HG03045 (cell line): ENCODE measurements at regions not wholly inside any gene's neighbourhood (a gene's known extent, or its start where the extent isn't known, plus 50 kb on each side); places are given as distances from the start of the nearest gene placed in this dataset.
"Not testable (repeated sequence)": the region's sequence is repeated elsewhere in the genome, so short reads cannot be mapped to it uniquely, and the experiment has no call there.

Source experiments
- ATAC-seq: cut with Tn5 transposase; IDR thresholded peaks from one replicate; pipeline ENCODE4 v1.9.1; 2021; ENCODE audit warnings: mild to moderate bottlenecking, moderate library complexity; ENCODE audit not compliant: unreplicated experiment

DNA sequence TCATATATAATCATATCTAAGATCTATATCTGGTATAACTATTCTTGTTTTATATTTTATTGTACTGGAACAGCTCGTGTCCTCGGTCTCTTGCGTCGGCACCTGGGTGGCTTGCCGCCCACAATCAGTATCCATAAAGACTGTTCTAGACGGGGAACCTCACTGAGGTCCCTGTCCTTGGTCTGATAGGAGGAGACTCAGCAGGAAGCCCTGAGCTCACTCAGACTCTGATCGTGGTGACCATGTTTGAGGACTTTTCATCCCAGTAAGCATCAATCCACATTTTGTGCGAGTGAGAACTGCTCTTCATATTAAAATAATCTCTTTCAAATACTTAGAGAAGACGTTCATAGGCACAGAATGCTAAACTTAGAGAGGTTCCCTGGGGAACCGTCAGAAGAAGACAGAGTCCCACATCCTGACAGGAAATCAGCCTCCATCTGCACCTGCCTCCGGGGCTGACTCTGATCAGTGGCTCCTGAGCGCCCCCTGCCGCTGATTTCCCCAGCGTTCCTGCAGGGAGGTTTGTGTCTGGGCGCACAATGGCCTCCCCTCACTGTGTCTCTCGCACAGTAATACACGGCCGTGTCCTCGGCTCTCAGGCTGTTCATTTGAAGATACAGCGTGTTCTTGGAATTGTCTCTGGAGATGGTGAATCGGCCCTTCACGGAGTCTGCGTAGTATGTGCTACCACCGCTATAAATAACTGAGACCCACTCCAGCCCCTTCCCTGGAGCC lies 1065.9 kb downstream of the TMEM121 start:
- ATAC-seq, result not testable (repeated sequence)

DNA sequence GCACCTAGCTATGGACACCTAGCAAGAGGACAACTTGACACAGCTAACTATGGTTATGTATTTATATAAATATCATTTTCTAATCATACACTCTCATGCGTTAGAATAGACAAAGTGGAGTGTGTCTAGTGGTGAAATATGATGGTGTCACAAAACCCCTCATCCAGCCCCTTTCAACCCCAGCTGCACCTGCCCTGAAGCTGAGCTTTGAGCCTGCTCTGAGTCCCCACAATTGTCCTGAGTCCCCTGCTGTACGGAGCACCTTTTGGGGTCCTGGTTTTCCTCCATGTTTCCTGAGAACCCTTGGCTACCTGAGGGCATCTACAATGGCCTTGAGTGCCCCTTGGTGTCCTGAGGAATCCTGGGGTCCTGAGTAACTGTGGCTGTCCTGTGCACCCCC lies 1072.8 kb downstream of the TMEM121 start:
- ATAC-seq, result no peak

DNA sequence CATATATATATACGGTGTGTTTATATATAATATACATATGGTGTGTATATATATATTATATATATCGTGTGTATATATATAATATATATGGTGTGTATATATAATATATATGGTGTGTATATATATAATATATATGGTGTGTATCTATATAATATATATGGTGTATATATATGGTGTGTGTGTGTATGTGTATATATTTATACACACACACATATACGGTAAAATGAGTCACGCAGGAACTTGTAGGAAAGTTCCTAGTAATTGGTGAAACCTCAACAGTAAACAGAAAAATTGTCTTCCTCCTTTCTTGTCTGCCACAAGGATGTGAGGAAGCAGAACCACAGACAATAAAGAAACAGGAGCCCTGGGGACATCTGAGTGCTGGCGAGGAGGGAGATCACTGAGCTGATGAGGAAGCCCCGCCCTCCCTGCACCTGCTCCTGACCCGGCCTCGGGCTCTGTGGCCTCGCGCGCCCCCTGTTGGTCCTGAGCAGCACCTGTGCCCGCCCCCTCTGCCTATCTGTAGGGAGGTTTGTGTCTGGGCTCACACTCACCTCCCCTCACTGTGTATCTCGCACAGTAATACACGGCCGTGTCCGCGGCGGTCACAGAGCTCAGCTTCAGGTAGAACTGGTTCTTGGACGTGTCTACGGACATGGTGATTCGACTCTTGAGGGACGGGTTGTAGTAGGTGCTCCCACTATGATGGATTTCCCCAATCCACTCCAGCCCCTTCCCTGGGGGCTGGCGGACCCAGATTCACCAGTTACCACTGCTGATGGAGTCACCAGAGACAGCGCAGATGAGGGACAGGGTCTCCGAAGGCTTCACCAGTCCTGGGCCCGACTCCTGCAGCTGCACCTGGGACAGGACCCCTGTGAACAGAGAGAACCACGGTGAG lies 1079.4 kb downstream of the TMEM121 start:
- ATAC-seq, result no peak

DNA sequence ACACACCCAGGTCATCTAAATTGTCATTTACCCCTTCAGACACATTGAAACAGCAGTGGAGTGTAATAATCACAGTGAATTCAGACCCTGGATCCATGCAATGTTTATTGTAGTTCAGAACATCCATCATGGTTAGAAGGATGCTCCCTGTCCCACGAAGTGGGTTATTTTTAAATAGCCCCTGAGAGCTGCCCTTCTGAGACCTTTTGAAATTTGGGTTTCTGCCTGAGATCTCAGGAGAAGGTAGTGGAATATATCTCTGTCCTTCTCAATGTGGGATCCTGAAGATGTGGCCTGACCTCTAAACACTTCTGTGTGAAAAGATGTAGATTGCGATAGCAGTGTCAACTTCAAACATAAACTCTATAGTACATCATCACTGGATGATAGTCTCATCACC lies 1080.6 kb downstream of the TMEM121 start:
- no peak for ATAC-seq

DNA sequence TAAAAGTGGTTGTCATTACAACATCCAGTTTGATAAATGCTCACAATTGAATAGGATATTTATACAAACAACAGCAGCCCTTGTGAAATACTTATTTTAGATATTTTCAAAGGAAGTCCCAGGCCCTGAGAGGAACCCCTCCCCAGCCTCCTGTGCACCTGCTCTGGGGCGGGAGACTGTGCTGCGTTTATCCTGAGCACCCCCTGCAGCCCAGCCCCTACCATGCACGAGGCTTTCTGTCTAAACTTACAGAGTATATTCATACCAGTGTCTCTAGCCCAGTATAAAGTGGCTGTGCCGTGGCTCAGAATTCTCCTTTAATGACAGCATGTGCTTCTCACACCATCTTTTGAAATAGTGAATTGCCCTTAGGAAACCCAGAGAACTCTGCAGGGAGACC lies 1084.3 kb downstream of the TMEM121 start:
- no peak for ATAC-seq

DNA sequence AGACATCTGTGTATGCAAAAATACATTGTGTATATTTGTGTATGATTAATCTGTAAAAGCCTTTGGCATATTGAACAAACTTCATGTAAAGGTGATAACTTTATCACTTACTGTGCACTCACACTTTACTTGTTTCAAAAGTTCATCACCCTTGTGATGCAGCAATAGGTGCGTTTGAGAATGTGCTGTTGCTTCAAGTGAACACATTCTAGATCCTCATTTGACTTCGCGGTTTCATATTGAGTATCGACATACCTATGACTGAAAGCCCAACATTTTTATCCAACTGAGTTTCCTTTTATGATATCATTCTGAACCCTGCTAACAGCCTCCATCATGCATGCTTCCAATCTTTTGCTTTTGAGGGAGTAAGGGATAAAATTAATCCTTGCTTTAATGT lies 1086.9 kb downstream of the TMEM121 start:
- no peak for ATAC-seq

DNA sequence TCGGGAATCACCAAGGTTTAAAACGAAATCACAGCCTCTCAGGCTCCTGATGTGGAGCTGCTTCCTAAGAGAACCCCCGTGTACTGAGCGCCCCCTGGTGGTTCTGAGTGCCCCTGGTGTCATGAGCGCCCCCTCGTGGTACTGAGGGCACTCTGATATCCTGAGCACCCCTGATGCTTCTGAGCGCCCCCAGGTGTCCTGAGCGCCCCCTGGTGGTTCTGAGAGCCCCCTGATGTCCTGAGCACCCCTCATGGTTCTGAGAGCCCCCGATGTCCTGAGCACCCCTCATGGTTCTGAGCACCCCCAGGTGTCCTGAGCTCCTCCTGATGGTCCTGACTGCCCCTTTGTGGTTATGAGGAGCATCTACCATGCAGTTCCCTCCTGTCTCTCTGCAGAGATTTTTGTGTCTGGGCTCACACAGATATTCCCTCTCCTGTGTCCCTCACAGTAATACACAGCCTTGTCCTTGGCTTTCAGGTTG lies 1092.1 kb downstream of the TMEM121 start:
- ATAC-seq, result not testable (repeated sequence)

- ATAC-seq, result no peak
Observed at GRCh38 chr14:106619606-106620005, 1093.2 kb downstream of the TMEM121 start.

GRCh38 chr14:106620368-106620767 lies 1094.0 kb downstream of the TMEM121 start:
- ATAC-seq, result no peak

DNA sequence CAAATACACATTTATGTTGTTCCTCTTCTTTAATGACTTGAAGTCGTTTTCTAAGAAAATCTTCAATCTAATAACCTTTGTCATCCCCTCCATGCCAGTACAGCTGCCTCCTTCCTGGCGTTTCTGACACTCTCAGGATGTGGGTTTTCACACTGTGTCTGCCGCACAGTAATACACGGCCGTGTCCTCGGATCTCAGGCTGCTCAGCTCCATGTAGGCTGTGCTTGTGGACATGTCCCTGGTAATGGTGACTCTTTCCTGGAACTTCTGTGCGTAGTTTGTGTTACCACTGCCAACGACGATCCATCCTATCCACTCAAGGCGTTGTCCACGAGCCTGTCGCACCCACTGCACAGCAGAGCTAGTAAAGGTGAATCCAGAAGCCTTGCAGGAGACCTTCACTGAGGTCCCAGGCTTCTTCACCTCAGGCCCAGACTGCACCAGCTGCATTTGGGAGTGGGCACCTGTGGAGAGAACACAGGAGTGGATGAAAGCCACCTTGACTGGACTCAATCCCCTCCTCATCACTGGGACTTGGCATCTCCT lies 1095.9 kb downstream of the TMEM121 start:
- ATAC-seq, result no peak

- no peak for ATAC-seq
Observed at GRCh38 chr14:106625186-106625585, 1098.8 kb downstream of the TMEM121 start.

GRCh38 chr14:106626469-106626868 lies 1100.1 kb downstream of the TMEM121 start:
- not testable (repeated sequence) for ATAC-seq

GRCh38 chr14:106626942-106627588 lies 1100.7 kb downstream of the TMEM121 start:
- ATAC-seq, result not testable (repeated sequence)

DNA sequence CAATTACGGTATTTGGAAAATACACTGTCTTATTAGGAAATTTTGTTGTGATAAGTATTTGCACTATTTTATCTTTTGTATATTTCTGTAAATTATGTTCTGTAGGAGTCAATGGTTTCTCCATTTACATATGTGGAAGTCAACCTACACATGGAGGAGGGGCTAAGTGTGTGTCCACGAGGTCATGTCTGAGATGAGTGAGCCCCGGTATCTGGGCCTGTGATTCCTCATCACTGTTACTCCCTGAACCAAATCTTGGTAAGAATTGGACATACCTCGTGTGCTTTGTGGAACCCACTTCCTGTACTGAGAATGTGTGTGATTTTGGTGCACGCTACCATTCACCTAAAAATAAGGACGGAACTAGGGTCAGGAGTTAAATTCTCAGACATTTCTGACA lies 1105.5 kb downstream of the TMEM121 start:
- no peak for ATAC-seq

DNA sequence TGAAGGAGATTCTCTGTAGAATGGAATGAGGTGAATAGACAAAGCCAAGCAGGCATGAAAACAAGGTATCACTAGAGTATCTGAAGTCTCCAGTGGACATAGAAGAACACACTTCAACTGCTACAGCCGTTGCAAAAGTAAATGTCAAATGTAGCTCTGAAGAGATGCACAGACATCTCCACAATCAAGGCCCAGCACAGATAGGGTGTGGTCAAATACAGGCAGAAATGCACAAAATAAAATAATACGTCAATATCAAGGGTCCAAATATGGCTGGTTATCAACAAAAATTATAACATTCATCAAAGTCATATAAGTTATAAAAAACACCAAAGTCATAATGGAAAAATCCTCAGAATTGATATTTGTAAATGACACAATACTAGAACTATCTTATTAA lies 1107.3 kb downstream of the TMEM121 start:
- no peak for ATAC-seq

GRCh38 chr14:106635569-106635968 lies 1109.2 kb downstream of the TMEM121 start:
- no peak for ATAC-seq

GRCh38 chr14:106638786-106639452 lies 1112.5 kb downstream of the TMEM121 start:
- not testable (repeated sequence) for ATAC-seq

DNA sequence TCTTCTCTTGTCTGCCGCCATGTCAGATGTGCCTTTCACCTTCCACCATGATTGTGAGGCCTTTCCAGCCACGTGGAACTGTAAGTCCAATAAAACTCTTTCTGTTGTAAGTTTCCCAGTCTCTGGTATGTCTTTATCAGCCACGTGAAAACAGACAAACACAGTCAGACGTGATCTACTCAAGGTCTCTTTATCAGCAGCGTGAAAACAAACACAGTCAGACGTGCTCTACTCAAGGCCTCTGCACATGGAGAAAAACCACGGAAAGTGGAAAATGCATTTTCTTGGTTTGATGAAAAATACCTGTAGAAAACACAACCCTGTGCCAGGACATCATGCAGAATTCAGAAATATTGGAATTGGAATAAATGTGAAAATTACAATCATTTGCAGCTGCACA lies 1115.7 kb downstream of the TMEM121 start:
- no peak for ATAC-seq

DNA sequence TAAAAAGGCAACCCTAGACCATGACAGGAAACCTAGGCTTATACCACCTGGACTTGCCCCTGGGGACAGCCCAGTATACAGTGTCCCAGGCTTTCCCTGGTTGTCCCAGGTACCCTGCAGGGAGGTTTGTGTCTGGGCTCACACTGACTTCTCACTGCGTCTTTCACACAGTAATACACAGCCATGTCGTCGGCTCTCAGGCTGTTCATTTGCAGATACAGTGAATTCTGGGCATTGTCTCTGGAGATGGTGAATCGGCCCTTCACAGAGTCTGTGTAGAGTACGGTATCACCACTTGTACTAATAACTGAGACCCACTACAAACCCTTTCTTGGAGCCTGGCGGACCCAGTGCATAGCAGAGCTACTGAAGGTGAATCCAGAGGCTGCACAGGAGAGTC lies 1116.6 kb downstream of the TMEM121 start:
- not testable (repeated sequence) for ATAC-seq

DNA sequence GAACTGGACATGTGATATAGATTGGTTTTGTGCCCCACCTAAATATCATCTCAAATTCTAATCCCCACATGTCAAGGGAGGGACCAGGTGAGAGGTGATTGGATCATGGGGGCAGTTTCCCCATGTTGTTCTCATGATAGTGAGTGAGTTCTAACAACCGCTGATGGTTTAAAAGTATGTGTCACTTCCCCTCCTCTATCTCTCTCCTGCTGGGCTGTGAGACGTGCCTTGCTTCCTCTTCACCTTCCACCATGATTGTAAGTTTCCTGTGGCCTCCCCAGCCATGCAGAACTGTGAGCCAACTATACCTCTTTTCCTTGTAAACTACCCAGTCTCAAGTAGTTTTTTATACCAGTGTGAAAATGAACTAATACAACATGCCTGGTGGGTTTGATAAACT lies 1122.5 kb downstream of the TMEM121 start:
- ATAC-seq, result not testable (repeated sequence)

- no peak for ATAC-seq
Observed at GRCh38 chr14:106651016-106651415, 1124.6 kb downstream of the TMEM121 start.
